SH-SY5Y (cell line): ENCODE measurements at regions not wholly inside any gene's neighbourhood (a gene's known extent, or its start where the extent isn't known, plus 50 kb on each side); places are given as distances from the start of the nearest gene placed in this dataset.

Experiments
- GATA2 ChIP-seq: IDR thresholded peaks from 2 replicates; pipeline ENCODE4 v1.6.1; 2011; ENCODE audit warnings: mild to moderate bottlenecking, low read depth, low read length
- GATA3 ChIP-seq: IDR thresholded peaks from 2 replicates; pipeline ENCODE4 v1.6.1; 2011; ENCODE audit warnings: low read depth, mild to moderate bottlenecking, low read length, moderate library complexity

DNA sequence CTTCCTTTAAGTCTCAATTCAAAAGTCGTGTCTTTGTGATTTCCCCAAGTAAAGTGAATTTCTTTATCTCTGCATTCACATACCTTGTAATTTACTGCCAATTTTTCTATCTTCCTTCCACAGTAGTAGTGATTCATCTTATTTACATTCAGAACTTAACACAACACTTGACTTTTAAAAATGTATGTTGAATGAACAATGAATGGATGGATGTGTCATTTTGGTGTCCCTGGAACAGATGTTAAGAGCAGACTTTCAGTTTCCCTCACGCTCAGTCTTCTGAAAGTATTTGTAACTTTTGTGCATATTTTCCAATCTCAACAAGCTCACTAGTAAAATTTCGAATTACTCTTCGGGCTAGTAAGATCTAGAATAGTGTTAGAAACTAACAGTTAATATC, 352.0 kb downstream of the HHIPL2 start:
- TF ChIP-seq GATA2 (no peak), GATA3 (no peak)
